Gastroesophageal sphincter (tissue), 3 donors: ENCODE measurements at regions not wholly inside any gene's neighbourhood (a gene's known extent, or its start where the extent isn't known, plus 50 kb on each side); places are given as distances from the start of the nearest gene placed in this dataset.

Source experiments
- EP300 ChIP-seq: sonication (generic); formaldehyde crosslinking; IDR thresholded peaks from one replicate; pipeline ENCODE4 v1.6.1; 2017; ENCODE audit warnings: antibody characterized with exemption, mild to moderate bottlenecking
- POLR2A ChIP-seq, 2 donors: fragments of 450-650 bp; IDR thresholded peaks; one replicate each; pipeline ENCODE4 v1.6.1; 2017; ENCODE audit warnings: antibody characterized with exemption in 2 of 2, mild to moderate bottlenecking in 2 of 2, moderate library complexity in 1 of 2
- POLR2AphosphoS5 ChIP-seq: sonication (generic); formaldehyde crosslinking; IDR thresholded peaks from one replicate; pipeline ENCODE4 v1.6.1; 2017; ENCODE audit warnings: antibody characterized with exemption
- TF ChIP-seq, protein P1 (sequence below), 4 experiments: fragments of 200-600 bp in 2 of 4; fragments of 450-650 bp in 2 of 4; sonication (generic) in 1 of 4; IDR thresholded peaks; one replicate each; pipeline ENCODE4 v1.5.1; 2017 to 2019; ENCODE audit warnings: antibody characterized with exemption in 4 of 4, mild to moderate bottlenecking in 2 of 4, moderate library complexity in 2 of 4

DNA sequence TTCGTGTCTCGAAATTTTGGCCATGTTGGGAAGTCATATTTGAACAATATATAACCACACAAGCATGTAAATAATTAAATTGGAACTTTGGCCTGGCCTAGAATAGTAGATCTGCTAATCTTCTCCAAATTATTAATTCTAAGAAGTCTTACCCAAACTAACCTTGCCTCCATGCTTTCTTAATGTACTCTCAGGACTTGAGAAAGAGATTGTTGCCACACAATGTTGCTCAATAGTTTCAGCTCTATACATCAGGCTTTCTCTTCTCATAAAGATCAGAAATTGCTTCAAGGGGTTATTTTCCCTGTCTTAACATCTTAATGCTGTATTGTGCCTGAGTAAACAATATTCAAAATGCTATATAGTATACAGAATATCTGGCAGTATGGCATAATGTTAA is 202.7 kb upstream of the LRIG1 start:
- TF ChIP-seq, protein P1, sequence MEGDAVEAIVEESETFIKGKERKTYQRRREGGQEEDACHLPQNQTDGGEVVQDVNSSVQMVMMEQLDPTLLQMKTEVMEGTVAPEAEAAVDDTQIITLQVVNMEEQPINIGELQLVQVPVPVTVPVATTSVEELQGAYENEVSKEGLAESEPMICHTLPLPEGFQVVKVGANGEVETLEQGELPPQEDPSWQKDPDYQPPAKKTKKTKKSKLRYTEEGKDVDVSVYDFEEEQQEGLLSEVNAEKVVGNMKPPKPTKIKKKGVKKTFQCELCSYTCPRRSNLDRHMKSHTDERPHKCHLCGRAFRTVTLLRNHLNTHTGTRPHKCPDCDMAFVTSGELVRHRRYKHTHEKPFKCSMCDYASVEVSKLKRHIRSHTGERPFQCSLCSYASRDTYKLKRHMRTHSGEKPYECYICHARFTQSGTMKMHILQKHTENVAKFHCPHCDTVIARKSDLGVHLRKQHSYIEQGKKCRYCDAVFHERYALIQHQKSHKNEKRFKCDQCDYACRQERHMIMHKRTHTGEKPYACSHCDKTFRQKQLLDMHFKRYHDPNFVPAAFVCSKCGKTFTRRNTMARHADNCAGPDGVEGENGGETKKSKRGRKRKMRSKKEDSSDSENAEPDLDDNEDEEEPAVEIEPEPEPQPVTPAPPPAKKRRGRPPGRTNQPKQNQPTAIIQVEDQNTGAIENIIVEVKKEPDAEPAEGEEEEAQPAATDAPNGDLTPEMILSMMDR (IDR thresholded peaks at IDR 0.05), result no peak
- TF ChIP-seq EP300 (no peak), POLR2AphosphoS5 (no peak), POLR2A (IDR thresholded peaks at IDR 0.05) (no peak)
